ENCODE measurements at regions not wholly inside any gene's neighbourhood (a gene's known extent, or its start where the extent isn't known, plus 50 kb on each side); places are given as distances from the start of the nearest gene placed in this dataset.

DNA sequence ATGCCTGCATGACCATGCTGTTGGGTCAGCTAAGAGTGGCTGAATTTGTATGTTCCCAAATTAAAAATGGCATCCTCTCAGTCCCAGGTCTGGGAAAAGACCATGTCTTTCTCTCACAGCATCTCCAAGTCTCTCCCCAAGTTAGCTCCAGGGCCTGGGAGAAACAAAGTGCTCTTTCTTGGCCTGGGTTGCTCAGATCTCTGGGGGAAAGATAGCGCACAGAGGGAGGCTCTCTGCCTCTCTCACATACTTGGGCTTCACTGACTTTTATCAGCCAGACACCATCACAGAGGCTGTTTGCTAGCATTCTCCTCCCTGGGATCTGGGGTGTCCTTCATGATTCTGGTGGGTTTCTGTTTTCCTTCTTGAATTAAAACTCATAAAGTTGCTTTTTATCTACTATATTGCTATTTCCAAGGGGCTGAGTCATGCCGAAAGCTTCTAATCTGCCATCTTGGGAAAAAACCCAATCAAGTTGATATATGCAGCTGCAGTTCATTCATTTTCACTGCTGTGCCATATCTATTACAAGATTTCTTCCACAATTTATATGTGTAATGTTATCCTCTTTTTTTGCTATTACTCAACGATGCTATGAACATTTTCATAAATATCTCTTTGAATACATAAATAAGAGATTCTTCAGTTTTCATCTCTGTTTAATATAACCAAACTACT is 190.2 kb downstream of the MOXD1 start:
- TF ChIP-seq, protein P1, sequence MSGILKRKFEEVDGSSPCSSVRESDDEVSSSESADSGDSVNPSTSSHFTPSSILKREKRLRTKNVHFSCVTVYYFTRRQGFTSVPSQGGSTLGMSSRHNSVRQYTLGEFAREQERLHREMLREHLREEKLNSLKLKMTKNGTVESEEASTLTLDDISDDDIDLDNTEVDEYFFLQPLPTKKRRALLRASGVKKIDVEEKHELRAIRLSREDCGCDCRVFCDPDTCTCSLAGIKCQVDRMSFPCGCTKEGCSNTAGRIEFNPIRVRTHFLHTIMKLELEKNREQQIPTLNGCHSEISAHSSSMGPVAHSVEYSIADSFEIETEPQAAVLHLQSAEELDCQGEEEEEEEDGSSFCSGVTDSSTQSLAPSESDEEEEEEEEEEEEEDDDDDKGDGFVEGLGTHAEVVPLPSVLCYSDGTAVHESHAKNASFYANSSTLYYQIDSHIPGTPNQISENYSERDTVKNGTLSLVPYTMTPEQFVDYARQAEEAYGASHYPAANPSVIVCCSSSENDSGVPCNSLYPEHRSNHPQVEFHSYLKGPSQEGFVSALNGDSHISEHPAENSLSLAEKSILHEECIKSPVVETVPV (CRISPR knock-in tag; IDR thresholded peaks at IDR 0.05) = no peak
- TF ChIP-seq OSR1 (CRISPR knock-in tag; IDR thresholded peaks at IDR 0.05) (no peak), ZFP30 (CRISPR knock-in tag; IDR thresholded peaks at IDR 0.05) (no peak), RARB (CRISPR knock-in tag; IDR thresholded peaks at IDR 0.05) (no peak), ZNF70 (CRISPR knock-in tag; IDR thresholded peaks at IDR 0.05) (no peak), ZFP3 (CRISPR knock-in tag; IDR thresholded peaks at IDR 0.05) (no peak), ZNF8 (CRISPR knock-in tag; IDR thresholded peaks at IDR 0.05) (no peak), ISL1 (CRISPR knock-in tag; IDR thresholded peaks at IDR 0.05) (no peak)
- TF ChIP-seq, protein P2, sequence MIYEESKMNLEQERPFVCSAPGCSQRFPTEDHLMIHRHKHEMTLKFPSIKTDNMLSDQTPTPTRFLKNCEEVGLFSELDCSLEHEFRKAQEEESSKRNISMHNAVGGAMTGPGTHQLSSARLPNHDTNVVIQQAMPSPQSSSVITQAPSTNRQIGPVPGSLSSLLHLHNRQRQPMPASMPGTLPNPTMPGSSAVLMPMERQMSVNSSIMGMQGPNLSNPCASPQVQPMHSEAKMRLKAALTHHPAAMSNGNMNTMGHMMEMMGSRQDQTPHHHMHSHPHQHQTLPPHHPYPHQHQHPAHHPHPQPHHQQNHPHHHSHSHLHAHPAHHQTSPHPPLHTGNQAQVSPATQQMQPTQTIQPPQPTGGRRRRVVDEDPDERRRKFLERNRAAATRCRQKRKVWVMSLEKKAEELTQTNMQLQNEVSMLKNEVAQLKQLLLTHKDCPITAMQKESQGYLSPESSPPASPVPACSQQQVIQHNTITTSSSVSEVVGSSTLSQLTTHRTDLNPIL (CRISPR knock-in tag; IDR thresholded peaks at IDR 0.05; ENCODE audit: low read depth) = no peak
- TF ChIP-seq, protein P3, sequence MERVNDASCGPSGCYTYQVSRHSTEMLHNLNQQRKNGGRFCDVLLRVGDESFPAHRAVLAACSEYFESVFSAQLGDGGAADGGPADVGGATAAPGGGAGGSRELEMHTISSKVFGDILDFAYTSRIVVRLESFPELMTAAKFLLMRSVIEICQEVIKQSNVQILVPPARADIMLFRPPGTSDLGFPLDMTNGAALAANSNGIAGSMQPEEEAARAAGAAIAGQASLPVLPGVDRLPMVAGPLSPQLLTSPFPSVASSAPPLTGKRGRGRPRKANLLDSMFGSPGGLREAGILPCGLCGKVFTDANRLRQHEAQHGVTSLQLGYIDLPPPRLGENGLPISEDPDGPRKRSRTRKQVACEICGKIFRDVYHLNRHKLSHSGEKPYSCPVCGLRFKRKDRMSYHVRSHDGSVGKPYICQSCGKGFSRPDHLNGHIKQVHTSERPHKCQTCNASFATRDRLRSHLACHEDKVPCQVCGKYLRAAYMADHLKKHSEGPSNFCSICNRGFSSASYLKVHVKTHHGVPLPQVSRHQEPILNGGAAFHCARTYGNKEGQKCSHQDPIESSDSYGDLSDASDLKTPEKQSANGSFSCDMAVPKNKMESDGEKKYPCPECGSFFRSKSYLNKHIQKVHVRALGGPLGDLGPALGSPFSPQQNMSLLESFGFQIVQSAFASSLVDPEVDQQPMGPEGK (CRISPR knock-in tag; IDR thresholded peaks at IDR 0.05; ENCODE audit: borderline replicate concordance) = no peak

All from SK-N-SH treated with all-trans-retinoic acid at 6 μM for 48 hours (cell line).